Spleen (tissue), 7 donors: ENCODE measurements at regions not wholly inside any gene's neighbourhood (a gene's known extent, or its start where the extent isn't known, plus 50 kb on each side); places are given as distances from the start of the nearest gene placed in this dataset.

Source experiments
- CTCF ChIP-seq, 11 experiments: fragments of 200-600 bp in 7 of 11; fragments of 450-650 bp in 4 of 11; sonication (generic) in 4 of 11; IDR thresholded peaks in 8 of 11; conservative IDR thresholded peaks in 3 of 11; 1 replicate in 7 of 11; 2 replicates in 4 of 11; pipeline versions ENCODE4 v1.4.0 to v1.8.0; 2016 to 2021; ENCODE audit warnings: antibody characterized with exemption in 11 of 11, inconsistent platforms in 4 of 11, mild to moderate bottlenecking in 1 of 11
- POLR2A ChIP-seq, 3 donors: fragments of 450-650 bp; IDR thresholded peaks; one replicate each; pipeline ENCODE4 v1.5.1; 2017; ENCODE audit warnings: antibody characterized with exemption in 3 of 3, mild to moderate bottlenecking in 1 of 3
- POLR2AphosphoS5 ChIP-seq, 3 donors: sonication (generic); formaldehyde crosslinking; IDR thresholded peaks; one replicate each; pipeline ENCODE4 v1.5.1; 2017; ENCODE audit warnings: antibody characterized with exemption in 3 of 3
- donor health status: DM: no; HTN: no; CAD: no; lungs with moderate emphysema.
- donor health status: DM: no; HTN: no; CAD: no.
- donor health status: DM: no; HTN: no; CAD: no.

GRCh38 chr21:27646056-27646455 lies 679.2 kb upstream of the ADAMTS5 start:
- no peak for TF ChIP-seq POLR2AphosphoS5 (IDR thresholded peaks at IDR 0.05)
- TF ChIP-seq CTCF (IDR thresholded peaks at IDR 0.05 in 8 of 11, conservative IDR thresholded peaks at IDR 0.05 in 3 of 11) = no peak
- no peak for TF ChIP-seq POLR2A (IDR thresholded peaks at IDR 0.05)
